ENCODE measurements at regions not wholly inside any gene's neighbourhood (a gene's known extent, or its start where the extent isn't known, plus 50 kb on each side); places are given as distances from the start of the nearest gene placed in this dataset.

DNA sequence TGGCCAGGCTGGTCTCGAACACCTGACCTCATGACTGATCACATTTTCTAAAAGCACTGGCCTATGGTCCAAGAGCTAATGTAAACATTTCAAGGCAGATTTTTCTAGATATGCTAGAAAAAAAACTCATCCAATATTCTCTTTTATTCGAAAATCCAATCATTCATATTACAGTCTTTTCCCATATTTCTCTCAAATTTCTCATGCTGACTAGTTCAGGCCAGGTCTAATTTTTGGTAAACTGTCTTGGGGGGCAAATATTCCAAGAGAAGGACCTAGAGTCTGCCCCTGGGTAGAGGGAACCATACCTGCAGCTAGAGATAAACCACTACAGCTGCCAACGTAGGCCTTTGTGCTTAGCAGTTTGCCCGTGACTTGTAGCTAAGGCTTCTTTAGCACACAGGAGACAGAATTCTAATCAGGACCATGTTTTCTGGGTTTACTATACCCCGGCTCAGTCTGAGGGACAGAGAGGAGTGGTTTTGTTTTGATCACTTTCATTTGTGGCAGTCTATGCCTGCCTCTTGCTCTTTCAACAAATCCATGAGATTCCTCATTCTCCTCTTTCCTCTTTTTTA, 71.8 kb upstream of the CITED2 start (continued):
- TF ChIP-seq, protein P1, sequence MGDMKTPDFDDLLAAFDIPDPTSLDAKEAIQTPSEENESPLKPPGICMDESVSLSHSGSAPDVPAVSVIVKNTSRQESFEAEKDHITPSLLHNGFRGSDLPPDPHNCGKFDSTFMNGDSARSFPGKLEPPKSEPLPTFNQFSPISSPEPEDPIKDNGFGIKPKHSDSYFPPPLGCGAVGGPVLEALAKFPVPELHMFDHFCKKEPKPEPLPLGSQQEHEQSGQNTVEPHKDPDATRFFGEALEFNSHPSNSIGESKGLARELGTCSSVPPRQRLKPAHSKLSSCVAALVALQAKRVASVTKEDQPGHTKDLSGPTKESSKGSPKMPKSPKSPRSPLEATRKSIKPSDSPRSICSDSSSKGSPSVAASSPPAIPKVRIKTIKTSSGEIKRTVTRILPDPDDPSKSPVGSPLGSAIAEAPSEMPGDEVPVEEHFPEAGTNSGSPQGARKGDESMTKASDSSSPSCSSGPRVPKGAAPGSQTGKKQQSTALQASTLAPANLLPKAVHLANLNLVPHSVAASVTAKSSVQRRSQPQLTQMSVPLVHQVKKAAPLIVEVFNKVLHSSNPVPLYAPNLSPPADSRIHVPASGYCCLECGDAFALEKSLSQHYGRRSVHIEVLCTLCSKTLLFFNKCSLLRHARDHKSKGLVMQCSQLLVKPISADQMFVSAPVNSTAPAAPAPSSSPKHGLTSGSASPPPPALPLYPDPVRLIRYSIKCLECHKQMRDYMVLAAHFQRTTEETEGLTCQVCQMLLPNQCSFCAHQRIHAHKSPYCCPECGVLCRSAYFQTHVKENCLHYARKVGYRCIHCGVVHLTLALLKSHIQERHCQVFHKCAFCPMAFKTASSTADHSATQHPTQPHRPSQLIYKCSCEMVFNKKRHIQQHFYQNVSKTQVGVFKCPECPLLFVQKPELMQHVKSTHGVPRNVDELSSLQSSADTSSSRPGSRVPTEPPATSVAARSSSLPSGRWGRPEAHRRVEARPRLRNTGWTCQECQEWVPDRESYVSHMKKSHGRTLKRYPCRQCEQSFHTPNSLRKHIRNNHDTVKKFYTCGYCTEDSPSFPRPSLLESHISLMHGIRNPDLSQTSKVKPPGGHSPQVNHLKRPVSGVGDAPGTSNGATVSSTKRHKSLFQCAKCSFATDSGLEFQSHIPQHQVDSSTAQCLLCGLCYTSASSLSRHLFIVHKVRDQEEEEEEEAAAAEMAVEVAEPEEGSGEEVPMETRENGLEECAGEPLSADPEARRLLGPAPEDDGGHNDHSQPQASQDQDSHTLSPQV (IDR thresholded peaks at IDR 0.05), result peak; percentile 88
- TF ChIP-seq, protein P2, sequence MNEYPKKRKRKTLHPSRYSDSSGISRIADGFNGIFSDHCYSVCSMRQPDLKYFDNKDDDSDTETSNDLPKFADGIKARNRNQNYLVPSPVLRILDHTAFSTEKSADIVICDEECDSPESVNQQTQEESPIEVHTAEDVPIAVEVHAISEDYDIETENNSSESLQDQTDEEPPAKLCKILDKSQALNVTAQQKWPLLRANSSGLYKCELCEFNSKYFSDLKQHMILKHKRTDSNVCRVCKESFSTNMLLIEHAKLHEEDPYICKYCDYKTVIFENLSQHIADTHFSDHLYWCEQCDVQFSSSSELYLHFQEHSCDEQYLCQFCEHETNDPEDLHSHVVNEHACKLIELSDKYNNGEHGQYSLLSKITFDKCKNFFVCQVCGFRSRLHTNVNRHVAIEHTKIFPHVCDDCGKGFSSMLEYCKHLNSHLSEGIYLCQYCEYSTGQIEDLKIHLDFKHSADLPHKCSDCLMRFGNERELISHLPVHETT (CRISPR knock-in tag; conservative IDR thresholded peaks at IDR 0.05 in 1 of 2, IDR thresholded peaks at IDR 0.05 in 1 of 2), result no peak
- TF ChIP-seq PHTF2 (CRISPR knock-in tag; IDR thresholded peaks at IDR 0.05) (0 out of 2 replicates have a peak, but pooled peaks have one; percentile 38), ZFX (CRISPR knock-in tag; IDR thresholded peaks at IDR 0.05) (peak; percentile 21; the same call in 1 of the 2 replicates), BRD4 (IDR thresholded peaks at IDR 0.05) (peak; percentile 35; the same call in 1 of the 2 replicates), ZNF668 (CRISPR knock-in tag; IDR thresholded peaks at IDR 0.05) (peak; percentile 59; the same call in 1 of the 2 replicates), RBM15 (IDR thresholded peaks at IDR 0.05; ENCODE audit: insufficient read depth, low read length) (no peak), ZNF696 (CRISPR knock-in tag; conservative IDR thresholded peaks at IDR 0.05) (no peak), ZNF79 (CRISPR knock-in tag; IDR thresholded peaks at IDR 0.05; ENCODE audit: low read depth) (no peak), ZNF197 (CRISPR knock-in tag; IDR thresholded peaks at IDR 0.05; ENCODE audit: low read depth) (peak; percentile 43; the same call in 1 of the 2 replicates), CHD4 (IDR thresholded peaks at IDR 0.05; ENCODE audit: insufficient read depth, insufficient replicate concordance, low read depth, low read length, poor library complexity, severe bottlenecking) (peak; percentile 70)
- TF ChIP-seq, protein P3, sequence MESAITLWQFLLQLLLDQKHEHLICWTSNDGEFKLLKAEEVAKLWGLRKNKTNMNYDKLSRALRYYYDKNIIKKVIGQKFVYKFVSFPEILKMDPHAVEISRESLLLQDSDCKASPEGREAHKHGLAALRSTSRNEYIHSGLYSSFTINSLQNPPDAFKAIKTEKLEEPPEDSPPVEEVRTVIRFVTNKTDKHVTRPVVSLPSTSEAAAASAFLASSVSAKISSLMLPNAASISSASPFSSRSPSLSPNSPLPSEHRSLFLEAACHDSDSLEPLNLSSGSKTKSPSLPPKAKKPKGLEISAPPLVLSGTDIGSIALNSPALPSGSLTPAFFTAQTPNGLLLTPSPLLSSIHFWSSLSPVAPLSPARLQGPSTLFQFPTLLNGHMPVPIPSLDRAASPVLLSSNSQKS (CRISPR knock-in tag; IDR thresholded peaks at IDR 0.05), result no peak
- TF ChIP-seq, protein P4, sequence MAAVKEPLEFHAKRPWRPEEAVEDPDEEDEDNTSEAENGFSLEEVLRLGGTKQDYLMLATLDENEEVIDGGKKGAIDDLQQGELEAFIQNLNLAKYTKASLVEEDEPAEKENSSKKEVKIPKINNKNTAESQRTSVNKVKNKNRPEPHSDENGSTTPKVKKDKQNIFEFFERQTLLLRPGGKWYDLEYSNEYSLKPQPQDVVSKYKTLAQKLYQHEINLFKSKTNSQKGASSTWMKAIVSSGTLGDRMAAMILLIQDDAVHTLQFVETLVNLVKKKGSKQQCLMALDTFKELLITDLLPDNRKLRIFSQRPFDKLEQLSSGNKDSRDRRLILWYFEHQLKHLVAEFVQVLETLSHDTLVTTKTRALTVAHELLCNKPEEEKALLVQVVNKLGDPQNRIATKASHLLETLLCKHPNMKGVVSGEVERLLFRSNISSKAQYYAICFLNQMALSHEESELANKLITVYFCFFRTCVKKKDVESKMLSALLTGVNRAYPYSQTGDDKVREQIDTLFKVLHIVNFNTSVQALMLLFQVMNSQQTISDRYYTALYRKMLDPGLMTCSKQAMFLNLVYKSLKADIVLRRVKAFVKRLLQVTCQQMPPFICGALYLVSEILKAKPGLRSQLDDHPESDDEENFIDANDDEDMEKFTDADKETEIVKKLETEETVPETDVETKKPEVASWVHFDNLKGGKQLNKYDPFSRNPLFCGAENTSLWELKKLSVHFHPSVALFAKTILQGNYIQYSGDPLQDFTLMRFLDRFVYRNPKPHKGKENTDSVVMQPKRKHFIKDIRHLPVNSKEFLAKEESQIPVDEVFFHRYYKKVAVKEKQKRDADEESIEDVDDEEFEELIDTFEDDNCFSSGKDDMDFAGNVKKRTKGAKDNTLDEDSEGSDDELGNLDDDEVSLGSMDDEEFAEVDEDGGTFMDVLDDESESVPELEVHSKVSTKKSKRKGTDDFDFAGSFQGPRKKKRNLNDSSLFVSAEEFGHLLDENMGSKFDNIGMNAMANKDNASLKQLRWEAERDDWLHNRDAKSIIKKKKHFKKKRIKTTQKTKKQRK (IDR thresholded peaks at IDR 0.05; ENCODE audit: borderline replicate concordance, low read depth, low read length), result no peak
- TF ChIP-seq, protein P5, sequence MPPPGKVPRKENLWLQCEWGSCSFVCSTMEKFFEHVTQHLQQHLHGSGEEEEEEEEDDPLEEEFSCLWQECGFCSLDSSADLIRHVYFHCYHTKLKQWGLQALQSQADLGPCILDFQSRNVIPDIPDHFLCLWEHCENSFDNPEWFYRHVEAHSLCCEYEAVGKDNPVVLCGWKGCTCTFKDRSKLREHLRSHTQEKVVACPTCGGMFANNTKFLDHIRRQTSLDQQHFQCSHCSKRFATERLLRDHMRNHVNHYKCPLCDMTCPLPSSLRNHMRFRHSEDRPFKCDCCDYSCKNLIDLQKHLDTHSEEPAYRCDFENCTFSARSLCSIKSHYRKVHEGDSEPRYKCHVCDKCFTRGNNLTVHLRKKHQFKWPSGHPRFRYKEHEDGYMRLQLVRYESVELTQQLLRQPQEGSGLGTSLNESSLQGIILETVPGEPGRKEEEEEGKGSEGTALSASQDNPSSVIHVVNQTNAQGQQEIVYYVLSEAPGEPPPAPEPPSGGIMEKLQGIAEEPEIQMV (tag; conservative IDR thresholded peaks at IDR 0.05; ENCODE audit: low read depth), result no peak

Measured in K562 (cell line).